ENCODE measurements at regions not wholly inside any gene's neighbourhood (a gene's known extent, or its start where the extent isn't known, plus 50 kb on each side); places are given as distances from the start of the nearest gene placed in this dataset.
"Not testable (repeated sequence)": the region's sequence is repeated elsewhere in the genome, so short reads cannot be mapped to it uniquely, and the experiment has no call there.

- DNase-seq, result no peak
These were observed 210.6 kb downstream of the DLL1 start for GRCh38 chr6:170080169-170080827.

GRCh38 chr6:170076466-170077165 is 214.3 kb downstream of the DLL1 start:
- no peak for DNase-seq

- no peak for DNase-seq
These were observed 215.1 kb downstream of the DLL1 start for GRCh38 chr6:170075659-170076223.

DNA sequence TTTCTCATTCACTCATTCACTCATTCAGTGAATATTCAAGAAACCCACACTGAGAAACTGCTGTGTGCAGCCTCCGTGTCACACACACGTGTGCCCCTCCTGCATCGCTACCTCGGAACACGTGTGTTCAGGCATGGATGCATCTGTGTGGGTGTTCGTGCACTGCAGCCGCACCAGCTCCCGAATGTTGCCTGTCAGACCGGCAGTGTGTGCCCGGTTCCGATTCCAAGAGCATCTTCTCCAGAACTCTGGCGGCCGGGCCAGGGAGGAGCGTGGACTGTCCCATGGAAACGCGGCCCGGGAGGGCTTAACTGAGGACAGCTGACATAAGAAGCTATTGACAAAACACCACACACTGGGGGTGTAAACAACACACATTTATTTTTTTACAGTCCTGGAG is 216.0 kb downstream of the DLL1 start:
- no peak for DNase-seq

DNA sequence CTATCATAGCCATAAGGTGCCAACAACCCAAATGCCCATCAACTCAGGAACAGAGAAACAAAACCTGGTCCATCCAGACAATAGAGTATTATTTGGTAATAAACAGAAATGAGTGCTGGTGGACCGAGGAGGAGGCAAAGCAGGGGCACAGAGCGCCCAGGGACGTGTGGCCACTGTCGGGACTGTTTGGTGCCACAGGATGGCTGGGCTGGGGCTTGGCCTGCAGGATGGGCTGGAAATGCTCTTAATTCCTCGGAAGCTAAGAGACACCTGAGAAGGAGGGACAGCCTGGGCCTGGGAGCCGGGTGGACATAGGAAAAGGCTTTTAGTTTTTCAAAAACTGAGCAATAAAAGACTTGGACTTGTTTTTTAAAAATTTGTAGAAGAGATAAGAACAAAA is 216.4 kb downstream of the DLL1 start:
- no peak for DNase-seq

- DNase-seq, result no peak
These were observed 217.0 kb downstream of the DLL1 start for GRCh38 chr6:170073846-170074245.

GRCh38 chr6:170072246-170072645 is 218.6 kb downstream of the DLL1 start:
- no peak for DNase-seq

DNA sequence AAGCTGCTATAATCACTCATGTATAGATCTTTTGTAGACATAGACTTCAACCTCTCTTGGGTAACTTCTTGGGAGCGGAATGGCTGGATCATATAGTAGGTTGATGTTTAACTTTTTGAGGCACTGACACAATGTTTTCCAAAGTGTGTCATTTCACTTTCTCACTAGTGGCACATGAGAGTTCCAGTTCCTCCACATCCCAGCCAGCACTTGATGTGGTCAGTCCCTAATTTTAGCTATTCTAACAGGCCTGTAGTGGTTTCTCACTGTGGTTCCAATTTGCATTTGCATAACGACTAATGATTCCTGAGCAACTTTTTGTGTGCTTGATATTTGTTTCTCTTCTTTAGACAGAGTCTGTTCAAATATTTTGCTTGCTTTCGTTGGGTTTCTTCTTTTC is 221.3 kb downstream of the DLL1 start:
- DNase-seq, result no peak

DNA sequence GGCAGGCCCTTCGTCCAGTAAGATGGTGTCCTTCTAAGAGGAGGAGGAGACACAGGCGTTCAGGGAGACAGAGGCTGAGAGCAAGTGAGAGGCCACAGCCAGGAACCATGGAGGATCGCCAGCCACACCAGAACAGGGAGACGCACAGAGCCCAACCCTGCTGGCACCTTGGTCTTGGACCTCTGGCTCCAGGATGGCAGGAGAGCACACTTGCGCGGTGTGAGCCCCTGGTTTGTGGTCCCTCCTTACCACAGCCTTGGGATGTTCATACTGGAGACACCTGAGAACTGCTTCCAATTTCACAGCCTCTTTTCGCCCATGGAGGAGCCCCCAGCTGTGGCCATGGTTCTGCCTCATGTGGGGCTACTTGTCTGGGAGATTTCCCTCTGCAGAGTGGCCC is 222.4 kb downstream of the DLL1 start:
- no peak for DNase-seq

DNA sequence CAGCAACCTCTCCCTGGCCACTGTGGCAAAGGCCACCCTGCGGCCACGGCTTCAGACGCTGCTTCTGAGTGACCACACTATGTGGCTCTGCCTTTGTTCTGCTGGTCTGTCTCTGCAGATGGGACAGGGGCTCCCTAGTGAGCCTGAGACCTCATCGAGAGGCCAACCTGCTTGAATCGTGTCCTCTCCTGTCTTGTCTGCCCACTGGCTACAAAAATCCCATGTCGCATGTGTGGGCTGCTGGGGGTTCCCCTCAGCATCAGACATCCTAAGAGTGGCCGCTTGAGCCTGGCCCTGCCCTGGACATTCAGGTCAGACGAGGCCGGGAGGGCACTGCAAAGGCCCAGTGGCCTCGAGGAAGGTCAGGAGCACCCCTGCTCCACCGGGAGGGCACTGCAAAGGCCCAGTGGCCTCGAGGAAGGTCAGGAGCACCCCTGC is 222.9 kb downstream of the DLL1 start:
- no peak for DNase-seq

- no peak for DNase-seq
These were observed 223.7 kb downstream of the DLL1 start for GRCh38 chr6:170067181-170067641.

DNA sequence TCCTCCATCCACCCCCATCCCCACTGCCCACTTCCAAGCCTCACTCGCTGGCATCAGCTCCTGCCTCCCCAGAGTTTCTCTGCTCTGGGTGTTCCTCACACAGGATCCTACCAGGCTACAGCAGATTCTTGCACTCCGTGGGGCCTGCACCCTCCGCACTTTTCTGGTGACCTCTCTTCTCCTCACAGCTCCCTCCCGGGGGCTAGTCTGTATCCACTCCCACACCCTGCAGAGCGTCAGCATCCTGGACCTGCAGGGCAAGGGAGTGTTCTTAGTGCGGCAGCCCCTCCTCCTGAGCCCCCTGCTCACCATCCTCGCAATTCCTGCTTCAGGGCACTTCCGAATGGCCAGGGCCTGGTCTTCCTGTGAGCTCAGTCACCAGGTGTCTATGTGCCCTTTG is 224.2 kb downstream of the DLL1 start:
- DNase-seq, result no peak

DNA sequence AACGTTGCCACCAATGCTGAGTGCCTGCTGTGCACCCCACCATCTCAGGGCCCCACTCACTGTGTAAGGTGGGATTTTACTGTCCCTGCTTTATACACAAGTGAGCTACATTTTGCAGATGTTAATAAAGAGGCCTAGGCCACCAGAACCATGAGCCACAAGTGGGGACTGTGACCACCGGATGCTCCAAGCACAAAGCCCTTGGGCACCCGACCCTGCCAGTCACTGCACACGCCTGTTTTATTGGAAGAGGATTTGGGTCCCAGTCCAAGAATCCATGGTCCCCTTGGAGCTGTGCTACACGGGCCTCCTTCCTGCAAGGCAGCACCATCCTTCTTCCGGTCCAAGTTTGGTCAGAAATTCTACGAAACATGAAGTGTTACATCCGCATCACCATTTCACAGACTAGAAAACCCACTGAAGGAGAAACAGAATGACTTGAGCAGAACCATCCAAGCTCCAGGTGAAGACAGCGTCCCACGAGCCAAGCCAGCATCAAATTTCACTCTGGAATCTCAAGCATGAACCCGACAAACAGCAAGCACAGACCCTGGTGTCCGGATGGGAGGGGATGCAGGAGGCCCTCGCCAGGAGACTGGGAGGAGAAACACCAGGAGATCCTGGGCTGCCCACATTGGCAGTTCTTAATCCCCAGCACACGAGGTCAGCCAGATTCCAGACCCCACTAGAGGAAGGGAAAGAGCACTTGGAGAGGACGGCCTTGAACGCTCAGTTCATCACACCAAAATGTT is 226.9 kb downstream of the DLL1 start:
- DNase-seq, result no peak

- no peak for DNase-seq
These were observed 227.4 kb downstream of the DLL1 start for GRCh38 chr6:170063431-170063830.

DNA sequence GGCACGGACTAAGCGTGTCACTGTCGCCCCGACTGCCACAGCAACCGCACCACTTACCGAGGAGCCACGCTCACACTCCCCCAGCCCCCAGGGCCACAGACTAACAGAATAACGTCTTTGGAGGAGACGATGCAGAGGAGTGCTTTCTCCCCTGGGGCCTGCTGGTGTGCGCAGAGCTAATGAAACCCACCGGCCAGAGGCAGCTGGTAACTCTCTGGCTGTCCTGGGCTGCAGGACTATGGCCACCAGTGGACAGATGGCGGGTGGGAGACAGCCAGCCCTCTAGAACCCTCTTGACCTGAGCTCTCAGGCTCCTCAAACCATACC is 228.0 kb downstream of the DLL1 start:
- no peak for DNase-seq

DNA sequence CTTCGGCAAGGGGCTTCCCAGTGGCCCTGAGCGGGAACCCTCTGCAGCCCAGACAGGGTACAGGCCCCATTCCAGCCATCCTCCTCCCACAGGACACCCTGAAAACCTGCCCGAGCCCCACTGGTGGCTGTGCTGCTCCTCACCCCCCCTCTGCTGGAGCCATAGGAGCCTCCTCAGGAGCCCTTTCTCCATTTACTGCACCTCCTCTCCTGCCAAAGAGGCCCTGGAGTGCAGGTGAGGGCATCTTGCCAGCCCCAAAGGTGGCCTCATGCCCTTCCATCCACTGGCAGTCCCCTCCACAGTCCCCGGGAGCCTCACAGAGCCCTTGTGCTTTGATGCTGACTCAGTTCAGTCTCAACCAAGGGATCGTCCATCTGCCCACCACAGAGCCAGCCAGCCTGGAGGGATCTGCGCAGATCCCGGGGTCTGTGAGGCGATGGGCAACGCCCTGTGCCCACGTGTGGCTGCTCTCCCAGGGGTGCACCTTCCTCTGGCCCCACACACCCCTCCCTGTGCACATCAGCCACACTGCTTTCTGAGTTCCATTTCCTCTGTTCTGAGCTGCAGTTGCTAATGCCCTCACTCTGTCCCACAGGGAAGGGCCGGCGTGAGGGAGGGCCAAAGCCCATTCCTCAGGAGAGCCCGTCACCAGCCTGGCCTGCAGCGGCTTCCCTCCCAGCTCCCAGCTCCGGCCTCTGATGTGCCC is 228.5 kb downstream of the DLL1 start:
- no peak for DNase-seq

- DNase-seq, result no peak
These were observed 231.9 kb downstream of the DLL1 start for GRCh38 chr6:170058878-170059485.

- no peak for DNase-seq
These were observed 232.7 kb downstream of the DLL1 start for GRCh38 chr6:170057961-170058877.

- no peak for DNase-seq
These were observed 233.7 kb downstream of the DLL1 start for GRCh38 chr6:170057034-170057734.

DNA sequence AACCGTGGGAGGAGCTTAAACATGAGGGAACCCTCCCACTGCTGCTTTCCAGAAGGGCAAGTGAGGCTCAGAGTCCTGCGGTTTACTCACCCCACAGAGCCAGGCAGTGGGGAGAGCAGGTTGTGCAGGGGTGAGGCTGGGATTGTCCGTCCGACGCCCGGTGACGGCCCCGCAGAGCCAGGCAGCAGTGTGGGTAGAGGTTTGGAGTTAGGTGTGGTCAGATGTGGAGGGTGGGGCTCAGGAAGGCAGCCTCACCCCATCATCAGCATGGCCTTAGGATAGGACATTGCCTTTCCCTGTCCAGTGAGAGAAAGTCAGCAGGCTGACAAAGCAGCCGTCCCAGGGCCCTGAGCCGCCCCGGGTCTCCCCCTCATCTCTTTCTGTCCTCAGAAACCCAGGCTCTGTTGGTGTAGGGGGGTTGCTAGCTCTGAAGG is 234.6 kb downstream of the DLL1 start:
- DNase-seq, result no peak

GRCh38 chr6:170055797-170056196 is 235.1 kb downstream of the DLL1 start:
- not testable (repeated sequence) for DNase-seq
